ENCODE measurements at regions not wholly inside any gene's neighbourhood (a gene's known extent, or its start where the extent isn't known, plus 50 kb on each side); places are given as distances from the start of the nearest gene placed in this dataset.

- TF ChIP-seq CTCF (conservative IDR thresholded peaks at IDR 0.05 in 1 of 2, IDR thresholded peaks at IDR 0.05 in 1 of 2; ENCODE audit: extremely low read depth in 1 of 2, insufficient read depth in 1 of 2, low read depth in 1 of 2, low read length in 2 of 2) (no peak), EZH2 (IDR thresholded peaks at IDR 0.05; ENCODE audit: borderline replicate concordance, low read length) (no peak)
Measured at GRCh38 chr6:29887819-29888776, 54.2 kb upstream of the HLA-A start.
